ENCODE measurements at regions not wholly inside any gene's neighbourhood (a gene's known extent, or its start where the extent isn't known, plus 50 kb on each side); places are given as distances from the start of the nearest gene placed in this dataset.
A peak's percentile ranks its signal among the peaks of the same experiment; 100 is the strongest.
"Not testable (repeated sequence)": the region's sequence is repeated elsewhere in the genome, so short reads cannot be mapped to it uniquely, and the experiment has no call there.

- no peak for DNase-seq
Observed at GRCh38 chrX:117487421-117487820, 629.2 kb downstream of the KLHL13 start.

GRCh38 chrX:117483950-117484349, 632.7 kb downstream of the KLHL13 start:
- DNase-seq, result no peak

- no peak for DNase-seq
Observed at GRCh38 chrX:117458243-117458968, 658.2 kb downstream of the KLHL13 start.

GRCh38 chrX:117455787-117456186, 660.8 kb downstream of the KLHL13 start:
- no peak for DNase-seq

- DNase-seq, result no peak
Observed at GRCh38 chrX:117429501-117429900, 687.1 kb downstream of the KLHL13 start.

- no peak for DNase-seq
Observed at GRCh38 chrX:117407449-117408150, 709.0 kb downstream of the KLHL13 start.

GRCh38 chrX:117400839-117401238, 715.8 kb downstream of the KLHL13 start:
- no peak for DNase-seq

- no peak for DNase-seq
Observed at GRCh38 chrX:117400005-117400404, 716.6 kb downstream of the KLHL13 start.

GRCh38 chrX:117397844-117398243, 718.8 kb downstream of the KLHL13 start:
- DNase-seq, result no peak

GRCh38 chrX:117394506-117395070, 722.0 kb downstream of the KLHL13 start:
- DNase-seq, result not testable (repeated sequence)

- not testable (repeated sequence) for DNase-seq
Observed at GRCh38 chrX:117392360-117392759, 724.2 kb downstream of the KLHL13 start.

GRCh38 chrX:117376460-117376859, 740.1 kb downstream of the KLHL13 start:
- no peak for DNase-seq

GRCh38 chrX:117335209-117335608, 781.4 kb downstream of the KLHL13 start:
- DNase-seq, result no peak

- DNase-seq, result no peak
Observed at GRCh38 chrX:117327373-117327772, 789.2 kb downstream of the KLHL13 start.

- DNase-seq, result no peak
Observed at GRCh38 chrX:117325706-117326105, 790.9 kb downstream of the KLHL13 start.

- no peak for DNase-seq
Observed at GRCh38 chrX:117305168-117305766, 811.3 kb downstream of the KLHL13 start.

- no peak for DNase-seq
Observed at GRCh38 chrX:117301086-117301485, 815.5 kb downstream of the KLHL13 start.

- no peak for DNase-seq
Observed at GRCh38 chrX:117291760-117292159, 824.9 kb downstream of the KLHL13 start.

GRCh38 chrX:117274965-117275364, 812.2 kb upstream of the CT83 start:
- peak; percentile 0 for DNase-seq

Data from renal pelvis (tissue), 1 donor.